SW480 (cell line): ENCODE measurements at regions not wholly inside any gene's neighbourhood (a gene's known extent, or its start where the extent isn't known, plus 50 kb on each side); places are given as distances from the start of the nearest gene placed in this dataset.

ENCODE experiments used
- DNase-seq: peaks from one replicate; pipeline ENCODE4 v3.0.0-alpha.2; 2016; ENCODE audit warnings: low spot score

GRCh38 chr6:168384045-168385036 is 56.6 kb upstream of the SMOC2 start:
- DNase-seq = no peak

- no peak for DNase-seq
These were observed 55.8 kb upstream of the SMOC2 start for GRCh38 chr6:168385037-168385759.

GRCh38 chr6:168385858-168386735 is 54.9 kb upstream of the SMOC2 start:
- no peak for DNase-seq

GRCh38 chr6:168386973-168387372 is 54.0 kb upstream of the SMOC2 start:
- no peak for DNase-seq

- no peak for DNase-seq
These were observed 53.6 kb upstream of the SMOC2 start for GRCh38 chr6:168387426-168387825.

- DNase-seq = no peak
These were observed 53.1 kb upstream of the SMOC2 start for GRCh38 chr6:168387911-168388310.

GRCh38 chr6:168388641-168389633 is 52.0 kb upstream of the SMOC2 start:
- DNase-seq = no peak

GRCh38 chr6:168390749-168391420 is 50.1 kb upstream of the SMOC2 start:
- DNase-seq = no peak
